ENCODE measurements at regions not wholly inside any gene's neighbourhood (a gene's known extent, or its start where the extent isn't known, plus 50 kb on each side); places are given as distances from the start of the nearest gene placed in this dataset.

GRCh38 chr12:85733984-85734383, 102.2 kb downstream of the RASSF9 start:
- no peak overlapping the region for H3K18ac ChIP-seq (ENCODE audit: extremely low read depth, low read length)
- no peaks in the 10 kb centered on the region for H3K9me3 ChIP-seq (ENCODE audit: insufficient read depth in 2 of 2, low read depth in 1 of 2, low read length in 1 of 2)
- ChIA-PET POLR2A (ENCODE audit: partially characterized antibody) (no interaction called here), CTCF (ENCODE audit: partially characterized antibody) (interaction anchor here (0.9 to 1.9 kb wide), 3 partner anchors 27 to 267 kb away, joined by 3 to 5 read pairs (median 4); no protein-coding TSS in a partner anchor)
- FAIRE-seq (no peak), DNase-seq (ENCODE audit: low read depth in 1 of 2, low spot score in 2 of 2) (no peak)
- H4K20me1 ChIP-seq (replicated peaks in 1 of 2; ENCODE audit: control insufficient read depth in 1 of 2, insufficient read depth in 2 of 2, low read length in 2 of 2), result no peaks in the 10 kb centered on the region
- no peaks in the 10 kb centered on the region for H3K79me2 ChIP-seq (ENCODE audit: control insufficient read depth in 1 of 2, insufficient read depth in 2 of 2, low read length in 2 of 2)
- H3K4me3 ChIP-seq (ENCODE audit: extremely low read depth in 1 of 4, insufficient read depth in 2 of 4, low read depth in 3 of 4, low read length in 4 of 4), result no peak overlapping the region
- H3K27ac ChIP-seq (ENCODE audit: low read depth, low read length), result no peak overlapping the region
- no peak overlapping the region for H2BK5ac ChIP-seq (ENCODE audit: low read depth, low read length)
- no peak overlapping the region for H3K56ac ChIP-seq (replicated peaks; ENCODE audit: insufficient read length, low read depth, low read length)
- no peaks in the 10 kb centered on the region for H3K79me1 ChIP-seq (ENCODE audit: low read depth, low read length)
- H3K23ac ChIP-seq (ENCODE audit: insufficient read length), result no peak overlapping the region
- WGBS, 2 experiments (ENCODE audit: extremely low coverage in 1 of 2, insufficient coverage in 1 of 2, insufficient read length in 1 of 2, insufficient replicate concordance in 2 of 2, low coverage in 1 of 2, low lambda C conversion rate in 2 of 2, missing lambda C conversion rate in 1 of 2), result 84% methylated on average over 1 of the region's 1 CpG; no CpG with 5 or more reads in 1 of the 2 experiments
- H3K9ac ChIP-seq (replicated peaks in 1 of 4; ENCODE audit: extremely low read depth in 1 of 4, low read depth in 3 of 4, low read length in 3 of 4), result no peak overlapping the region
- H4K5ac ChIP-seq (ENCODE audit: insufficient read length, low read depth, low read length), result no peak overlapping the region
- H3K4me1 ChIP-seq (replicated peaks in 1 of 4; ENCODE audit: control insufficient read depth in 3 of 4, insufficient read depth in 4 of 4, low read length in 3 of 4), result no peaks in the 10 kb centered on the region
- H4K91ac ChIP-seq (replicated peaks; ENCODE audit: insufficient read length, low read length), result no peak overlapping the region
- H4K8ac ChIP-seq (ENCODE audit: extremely low read depth, insufficient read depth, low read length), result no peak overlapping the region
- no peak overlapping the region for H3K4me2 ChIP-seq (ENCODE audit: insufficient read depth in 1 of 2, low read depth in 2 of 2, low read length in 2 of 2)
- no peak overlapping the region for H2BK20ac ChIP-seq (ENCODE audit: low read length)
- H2BK12ac ChIP-seq (ENCODE audit: low read depth, low read length), result no peak overlapping the region
- no peak overlapping the region for H3K4ac ChIP-seq (replicated peaks; ENCODE audit: insufficient read length, low read depth, low read length)
- H2AFZ ChIP-seq (ENCODE audit: low read length), result no peak overlapping the region
- no peak overlapping the region for H2BK15ac ChIP-seq (ENCODE audit: low read length)
- no peaks in the 10 kb centered on the region for H3K36me3 ChIP-seq (ENCODE audit: control insufficient read depth in 2 of 4, insufficient read depth in 4 of 4, low read length in 3 of 4)
- H2BK120ac ChIP-seq (replicated peaks; ENCODE audit: low read depth, low read length), result no peak overlapping the region
- H3K23me2 ChIP-seq (ENCODE audit: low read depth, low read length), result no peaks in the 10 kb centered on the region
- no peak overlapping the region for H2AK5ac ChIP-seq (ENCODE audit: low read depth, low read length)
- TF ChIP-seq YY1 (IDR thresholded peaks at IDR 0.05; ENCODE audit: low read depth, low read length) (no peak), TAF1 (IDR thresholded peaks at IDR 0.05; ENCODE audit: low read depth, low read length) (no peak), SP1 (IDR thresholded peaks at IDR 0.05; ENCODE audit: low read depth, low read length) (no peak), CTCF (IDR thresholded peaks at IDR 0.05; ENCODE audit: control extremely low read depth in 1 of 3, insufficient read depth in 1 of 3, low read depth in 1 of 3, low read length in 3 of 3) (no peak), BRCA1 (IDR thresholded peaks at IDR 0.05; ENCODE audit: low read depth, low read length) (no peak), POLR2A (IDR thresholded peaks at IDR 0.05; ENCODE audit: control extremely low read depth in 1 of 2, low read depth in 2 of 2, low read length in 2 of 2) (no peak), POLR2AphosphoS5 (IDR thresholded peaks at IDR 0.05; ENCODE audit: low read depth, low read length) (no peak), MAFK (IDR thresholded peaks at IDR 0.05; ENCODE audit: low read depth, low read length) (no peak)
- TF ChIP-seq, protein P1, sequence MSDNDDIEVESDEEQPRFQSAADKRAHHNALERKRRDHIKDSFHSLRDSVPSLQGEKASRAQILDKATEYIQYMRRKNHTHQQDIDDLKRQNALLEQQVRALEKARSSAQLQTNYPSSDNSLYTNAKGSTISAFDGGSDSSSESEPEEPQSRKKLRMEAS (IDR thresholded peaks at IDR 0.05), result no peak
- no peak overlapping the region for H3K14ac ChIP-seq (ENCODE audit: insufficient read length)
- no peaks in the 10 kb centered on the region for H3K27me3 ChIP-seq (replicated peaks in 1 of 4; ENCODE audit: control insufficient read depth in 3 of 4, extremely low read depth in 1 of 4, insufficient read depth in 3 of 4, low read length in 3 of 4)
